IMR-90 (cell line): ENCODE measurements at regions not wholly inside any gene's neighbourhood (a gene's known extent, or its start where the extent isn't known, plus 50 kb on each side); places are given as distances from the start of the nearest gene placed in this dataset.

Experiments used
- ATAC-seq: fragments of 200-7000 bp; cut with Tn5 transposase; 2 replicates; pipeline ENCODE4 v1.9.1; 2020; ENCODE audit warnings: low read depth, mild to moderate bottlenecking, moderate library complexity
- BruUV-seq: library from RNA; stranded (reverse); fragments of 400-500 nt; replicated peaks from 2 replicates; lab custom pipeline; 2021; lab: Mats Ljungman, UMichigan
- CTCF ChIA-PET: fragments of 300-600 bp; formaldehyde crosslinking; extraction: SDS; loops from one replicate; lab custom pipeline; 2021; ENCODE audit warnings: antibody characterized with exemption; lab: Yijun Ruan, JAX
- POLR2A ChIA-PET: fragments of 300-600 bp; sonication (Branson Sonifier 250); formaldehyde crosslinking; loops from one replicate; lab custom pipeline; 2022; ENCODE audit warnings: antibody characterized with exemption; ENCODE audit not compliant: unreplicated experiment; lab: Charles Lee
- DNase-seq: peaks from one replicate; pipeline ENCODE4 v3.0.0; 2013
- H2AFZ ChIP-seq: replicated peaks from 2 replicates; pipeline ENCODE3; 2013; ENCODE audit warnings: low read length, mild to moderate bottlenecking; ENCODE audit not compliant: poor library complexity
- H2AK5ac ChIP-seq: 2 replicates; pipeline ENCODE4 v1.6.1; 2013; ENCODE audit warnings: low read depth, low read length, inconsistent platforms
- H2AK9ac ChIP-seq: replicated peaks from 2 replicates; pipeline ENCODE3; 2013; ENCODE audit warnings: mild to moderate bottlenecking, low read depth, low read length, moderate library complexity; ENCODE audit not compliant: poor library complexity
- H2BK120ac ChIP-seq: 2 replicates; pipeline ENCODE4 v1.6.1; 2013; ENCODE audit warnings: low read depth, low read length, inconsistent platforms
- H2BK15ac ChIP-seq: 3 replicates; pipeline ENCODE4 v1.6.1; 2013; ENCODE audit warnings: low read depth, low read length, inconsistent platforms
- H2BK20ac ChIP-seq: 2 replicates; pipeline ENCODE4 v1.6.1; 2013; ENCODE audit warnings: low read depth, mild to moderate bottlenecking, inconsistent platforms, low read length, moderate library complexity
- H2BK5ac ChIP-seq: 2 replicates; pipeline ENCODE4 v1.6.1; 2013; ENCODE audit warnings: mild to moderate bottlenecking, low read depth, low read length, inconsistent platforms; ENCODE audit not compliant: poor library complexity, severe bottlenecking
- H3K14ac ChIP-seq: replicated peaks from 2 replicates; pipeline ENCODE4 v1.6.1; 2013; ENCODE audit warnings: low read depth, low read length, inconsistent platforms
- H3K18ac ChIP-seq: 2 replicates; pipeline ENCODE4 v1.6.1; 2013; ENCODE audit warnings: low read depth, low read length, control low read depth
- H3K23ac ChIP-seq: 2 replicates; pipeline ENCODE4 v1.6.1; 2013; ENCODE audit warnings: low read depth, low read length, inconsistent platforms
- H3K27ac ChIP-seq: 2 replicates; pipeline ENCODE4 v1.5.1; 2013; ENCODE audit warnings: mild to moderate bottlenecking, control low read depth, low read length; ENCODE audit not compliant: insufficient read depth
- H3K27me3 ChIP-seq: 2 replicates; pipeline ENCODE4 v1.6.1; 2013; ENCODE audit warnings: low read length; ENCODE audit not compliant: control insufficient read depth, insufficient read depth
- H3K36me3 ChIP-seq: 2 replicates; pipeline ENCODE4 v1.6.1; 2013; ENCODE audit warnings: low read length, mixed read lengths; ENCODE audit not compliant: control insufficient read depth, insufficient read depth
- H3K4ac ChIP-seq: 2 replicates; pipeline ENCODE4 v1.6.1; 2013; ENCODE audit warnings: low read depth, low read length, inconsistent platforms
- H3K4me1 ChIP-seq: 2 replicates; pipeline ENCODE4 v1.6.1; 2013; ENCODE audit warnings: low read length, mixed read lengths; ENCODE audit not compliant: control insufficient read depth, insufficient read depth
- H3K4me2 ChIP-seq: 2 replicates; pipeline ENCODE4 v1.6.1; 2013; ENCODE audit warnings: low read depth, mild to moderate bottlenecking, control low read depth, low read length, moderate library complexity
- H3K4me3 ChIP-seq: 2 replicates; pipeline ENCODE4 v1.5.1; 2013; ENCODE audit warnings: low read depth, mild to moderate bottlenecking, control low read depth, low read length, moderate library complexity; ENCODE audit not compliant: insufficient read depth
- H3K56ac ChIP-seq: 2 replicates; pipeline ENCODE4 v1.6.1; 2013; ENCODE audit warnings: low read length, inconsistent platforms; ENCODE audit not compliant: insufficient read depth; ENCODE audit errors: extremely low read depth
- H3K79me1 ChIP-seq, 2 experiments: 2 replicates each; pipeline ENCODE4 v1.6.1; 2013; ENCODE audit warnings: low read length in 2 of 2, inconsistent platforms in 1 of 2, low read depth in 1 of 2
- H3K9ac ChIP-seq: 2 replicates; pipeline ENCODE4 v1.6.1; 2013; ENCODE audit warnings: low read depth, low read length, control low read depth
- H3K9me1 ChIP-seq: 2 replicates; pipeline ENCODE4 v1.6.1; 2013; ENCODE audit warnings: low read length, inconsistent platforms; ENCODE audit not compliant: insufficient read depth
- H3K9me3 ChIP-seq: 2 replicates; pipeline ENCODE4 v1.6.1; 2013; ENCODE audit warnings: low read length; ENCODE audit not compliant: control insufficient read depth, insufficient read depth
- H4K20me1 ChIP-seq: 2 replicates; pipeline ENCODE4 v1.6.1; 2013; ENCODE audit warnings: low read length, inconsistent platforms; ENCODE audit not compliant: insufficient read depth
- H4K5ac ChIP-seq: 2 replicates; pipeline ENCODE4 v1.6.1; 2013; ENCODE audit warnings: mild to moderate bottlenecking, low read depth, low read length, control low read depth
- H4K8ac ChIP-seq, 2 experiments: 2 replicates each; pipeline ENCODE4 v1.6.1; 2013; ENCODE audit warnings: low read depth in 2 of 2, low read length in 2 of 2, control low read depth in 1 of 2, inconsistent platforms in 1 of 2
- H4K91ac ChIP-seq: 2 replicates; pipeline ENCODE4 v1.6.1; 2013; ENCODE audit warnings: low read depth, low read length, inconsistent platforms; ENCODE audit not compliant: insufficient read depth
- MAFK ChIP-seq: IDR thresholded peaks from 2 replicates; pipeline ENCODE4 v1.6.1; 2012; ENCODE audit warnings: low read depth, low read length, improper control_type of control experiment
- POLR2A ChIP-seq: IDR thresholded peaks from 2 replicates; pipeline ENCODE4 v1.6.1; 2012; ENCODE audit warnings: mild to moderate bottlenecking, low read depth, low read length
- RAD21 ChIP-seq: IDR thresholded peaks from 2 replicates; pipeline ENCODE4 v1.6.1; 2012; ENCODE audit warnings: low read length, improper control_type of control experiment
- RCOR1 ChIP-seq: IDR thresholded peaks from 2 replicates; pipeline ENCODE4 v1.6.1; 2012; ENCODE audit warnings: mild to moderate bottlenecking, low read length, improper control_type of control experiment; ENCODE audit not compliant: insufficient replicate concordance
- RFX5 ChIP-seq: IDR thresholded peaks from 2 replicates; pipeline ENCODE4 v1.8.0; 2012; ENCODE audit warnings: low read depth, mild to moderate bottlenecking, low read length, moderate library complexity
- SMC3 ChIP-seq: fragments of 150-350 bp; IDR thresholded peaks from 2 replicates; pipeline ENCODE4 v1.6.1; 2016; ENCODE audit warnings: low read depth, mild to moderate bottlenecking, antibody characterized with exemption, low read length, moderate library complexity
- WGBS, 2 experiments: methylation state at CpG; one replicate each; pipeline versions ENCODE4 v1.1.5 to v1.1.7; 2013; ENCODE audit warnings: missing lambda C conversion rate in 2 of 2; ENCODE audit not compliant: insufficient read length in 1 of 2; ENCODE audit errors: extremely low coverage in 2 of 2; 5-methylcytosine and 5-hydroxymethylcytosine counted together
- dilution Hi-C: fragments of 300-500 bp; cut with HindIII; formaldehyde crosslinking; loops from one replicate; pipeline ENCODE4 v1.14.3; 2018; ENCODE audit warnings: low sequenced_read_pairs; ENCODE audit not compliant: unreplicated experiment
- in situ Hi-C: fragments of 300-500 bp; cut with MboI; formaldehyde crosslinking; loops from 3 replicates; pipeline ENCODE4 v1.14.3; 2019; ENCODE audit warnings: low sequenced_read_pairs, inconsistent platforms, mixed read lengths
- intact Hi-C: fragments of 100-400 bp; cut with micrococcal nuclease; formaldehyde crosslinking; loops from 2 replicates; pipeline ENCODE4 v1.10.0; 2022
- TF ChIP-seq, protein P1 (sequence below): fragments of 150-350 bp; IDR thresholded peaks from 2 replicates; pipeline ENCODE4 v1.6.1; 2016; ENCODE audit warnings: low read depth, mild to moderate bottlenecking, low read length, moderate library complexity, borderline replicate concordance

DNA sequence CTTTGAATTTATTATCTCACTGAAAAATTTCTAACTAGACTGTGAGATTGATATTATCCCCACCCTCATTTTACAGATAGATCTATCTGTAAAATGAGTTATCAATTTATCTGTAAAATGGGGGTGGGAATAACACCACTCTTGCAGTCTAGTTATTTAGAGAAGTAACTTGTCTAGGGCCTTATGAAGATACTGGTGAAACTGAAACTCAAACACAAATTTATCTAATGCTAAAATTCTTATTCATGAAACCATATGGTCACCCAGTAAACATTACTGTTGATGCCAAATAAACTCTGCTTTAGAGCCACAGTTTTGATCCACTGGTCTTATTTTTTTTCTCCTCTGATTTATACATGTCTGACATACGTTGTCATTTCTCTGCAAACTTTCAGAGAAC, 52.1 kb upstream of the SMIM36 start:
- TF ChIP-seq RFX5 (no peak), SMC3 (no peak), RCOR1 (no peak), POLR2A (no peak), MAFK (no peak), RAD21 (no peak)
- TF ChIP-seq, protein P1, sequence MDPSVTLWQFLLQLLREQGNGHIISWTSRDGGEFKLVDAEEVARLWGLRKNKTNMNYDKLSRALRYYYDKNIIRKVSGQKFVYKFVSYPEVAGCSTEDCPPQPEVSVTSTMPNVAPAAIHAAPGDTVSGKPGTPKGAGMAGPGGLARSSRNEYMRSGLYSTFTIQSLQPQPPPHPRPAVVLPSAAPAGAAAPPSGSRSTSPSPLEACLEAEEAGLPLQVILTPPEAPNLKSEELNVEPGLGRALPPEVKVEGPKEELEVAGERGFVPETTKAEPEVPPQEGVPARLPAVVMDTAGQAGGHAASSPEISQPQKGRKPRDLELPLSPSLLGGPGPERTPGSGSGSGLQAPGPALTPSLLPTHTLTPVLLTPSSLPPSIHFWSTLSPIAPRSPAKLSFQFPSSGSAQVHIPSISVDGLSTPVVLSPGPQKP, result no peak

More for the DNA sequence above, 52.1 kb upstream of the SMIM36 start:
- Histone ChIP-seq H3K4me2 (no peak overlapping the region), H3K14ac (no peak overlapping the region), H3K36me3 (no peaks in the 10 kb centered on the region), H4K20me1 (no peaks in the 10 kb centered on the region), H2BK120ac (no peak overlapping the region), H3K56ac (no peak overlapping the region), H3K79me1 (no peaks in the 10 kb centered on the region), H3K4me3 (no peak overlapping the region), H4K8ac (no peak overlapping the region), H3K9me3 (no peaks in the 10 kb centered on the region), H4K91ac (no peak overlapping the region), H3K18ac (no peak overlapping the region), H3K27me3 (no peaks in the 10 kb centered on the region; the same call in 1 of the 2 replicates), H2BK20ac (no peak overlapping the region), H3K9me1 (0 out of 2 replicates have a peak, but pooled peaks cover 3% of the 10 kb centered on the region), H3K4ac (no peak overlapping the region), H3K27ac (no peak overlapping the region), H2AK5ac (no peak overlapping the region), H2AK9ac (no peak overlapping the region), H2BK5ac (no peak overlapping the region), H3K9ac (no peak overlapping the region), H3K23ac (no peak overlapping the region), H3K4me1 (no peaks in the 10 kb centered on the region; the same call in 1 of the 2 replicates), H4K5ac (no peak overlapping the region), H2AFZ (no peak overlapping the region), H2BK15ac (no peak overlapping the region)
- intact Hi-C loops, result no loop called here
- ATAC-seq, result no peak
- BruUV-seq, result no TSS peak
- POLR2A ChIA-PET, result no interaction called here
- in situ Hi-C loops, result no loop called here
- DNase-seq, result no peak
- dilution Hi-C loops, result no loop called here
- no CpG with 5 or more reads among the region's 1 CpG for WGBS, 2 experiments
- CTCF ChIA-PET, result no interaction called here
